Body of pancreas (tissue), 4 donors: ENCODE measurements at regions not wholly inside any gene's neighbourhood (a gene's known extent, or its start where the extent isn't known, plus 50 kb on each side); places are given as distances from the start of the nearest gene placed in this dataset.

Experiments used
- POLR2A ChIP-seq, 3 donors: fragments of 450-650 bp; IDR thresholded peaks; one replicate each; pipeline ENCODE4 v1.6.1; 2016; ENCODE audit warnings: antibody characterized with exemption in 3 of 3, mild to moderate bottlenecking in 2 of 3
- TF ChIP-seq, protein P1 (sequence below), 7 experiments: fragments of 450-650 bp in 4 of 7; fragments of 200-600 bp in 3 of 7; sonication (generic) in 3 of 7; IDR thresholded peaks; one replicate each; pipeline ENCODE4 v1.5.1; 2016 to 2019; ENCODE audit warnings: antibody characterized with exemption in 7 of 7

- TF ChIP-seq, protein P1, sequence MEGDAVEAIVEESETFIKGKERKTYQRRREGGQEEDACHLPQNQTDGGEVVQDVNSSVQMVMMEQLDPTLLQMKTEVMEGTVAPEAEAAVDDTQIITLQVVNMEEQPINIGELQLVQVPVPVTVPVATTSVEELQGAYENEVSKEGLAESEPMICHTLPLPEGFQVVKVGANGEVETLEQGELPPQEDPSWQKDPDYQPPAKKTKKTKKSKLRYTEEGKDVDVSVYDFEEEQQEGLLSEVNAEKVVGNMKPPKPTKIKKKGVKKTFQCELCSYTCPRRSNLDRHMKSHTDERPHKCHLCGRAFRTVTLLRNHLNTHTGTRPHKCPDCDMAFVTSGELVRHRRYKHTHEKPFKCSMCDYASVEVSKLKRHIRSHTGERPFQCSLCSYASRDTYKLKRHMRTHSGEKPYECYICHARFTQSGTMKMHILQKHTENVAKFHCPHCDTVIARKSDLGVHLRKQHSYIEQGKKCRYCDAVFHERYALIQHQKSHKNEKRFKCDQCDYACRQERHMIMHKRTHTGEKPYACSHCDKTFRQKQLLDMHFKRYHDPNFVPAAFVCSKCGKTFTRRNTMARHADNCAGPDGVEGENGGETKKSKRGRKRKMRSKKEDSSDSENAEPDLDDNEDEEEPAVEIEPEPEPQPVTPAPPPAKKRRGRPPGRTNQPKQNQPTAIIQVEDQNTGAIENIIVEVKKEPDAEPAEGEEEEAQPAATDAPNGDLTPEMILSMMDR (IDR thresholded peaks at IDR 0.05) = no peak
- no peak for TF ChIP-seq POLR2A (IDR thresholded peaks at IDR 0.05)
These were observed 1025.9 kb upstream of the NOVA1 start for GRCh38 chr14:27623782-27624181.
